CD4-positive, alpha-beta T cell treated with Interleukin-10 for 1 hour (primary cell): ENCODE measurements at regions not wholly inside any gene's neighbourhood (a gene's known extent, or its start where the extent isn't known, plus 50 kb on each side); places are given as distances from the start of the nearest gene placed in this dataset.
"Not testable (repeated sequence)": the region's sequence is repeated elsewhere in the genome, so short reads cannot be mapped to it uniquely, and the experiment has no call there.

ENCODE experiments used
- DNase-seq: peaks from one replicate; pipeline ENCODE4 v3.0.0-alpha.2; 2020

- no peak for DNase-seq
Observed at GRCh38 chr3:95832146-95832545, 982.2 kb upstream of the EPHA6 start.

GRCh38 chr3:95860628-95861027 is 953.8 kb upstream of the EPHA6 start:
- DNase-seq: not testable (repeated sequence)

GRCh38 chr3:95883801-95884200 is 930.6 kb upstream of the EPHA6 start:
- no peak for DNase-seq

- DNase-seq: no peak
Observed at GRCh38 chr3:95886616-95887015, 927.8 kb upstream of the EPHA6 start.

GRCh38 chr3:95887114-95887513 is 927.3 kb upstream of the EPHA6 start:
- no peak for DNase-seq

- DNase-seq: no peak
Observed at GRCh38 chr3:95894820-95895219, 919.6 kb upstream of the EPHA6 start.

- DNase-seq: no peak
Observed at GRCh38 chr3:95899494-95899893, 914.9 kb upstream of the EPHA6 start.

- no peak for DNase-seq
Observed at GRCh38 chr3:95899911-95900310, 914.5 kb upstream of the EPHA6 start.

- no peak for DNase-seq
Observed at GRCh38 chr3:95901948-95902347, 912.4 kb upstream of the EPHA6 start.

- DNase-seq: no peak
Observed at GRCh38 chr3:95905182-95905581, 909.2 kb upstream of the EPHA6 start.

- no peak for DNase-seq
Observed at GRCh38 chr3:95911767-95912166, 902.6 kb upstream of the EPHA6 start.

GRCh38 chr3:95923496-95924210 is 890.7 kb upstream of the EPHA6 start:
- DNase-seq: no peak

GRCh38 chr3:95926904-95927501 is 887.4 kb upstream of the EPHA6 start:
- DNase-seq: no peak

- DNase-seq: no peak
Observed at GRCh38 chr3:95934181-95934580, 880.2 kb upstream of the EPHA6 start.

GRCh38 chr3:95939235-95939809 is 875.1 kb upstream of the EPHA6 start:
- DNase-seq: no peak

GRCh38 chr3:95965704-95966336 is 848.6 kb upstream of the EPHA6 start:
- no peak for DNase-seq

GRCh38 chr3:95971573-95971972 is 842.8 kb upstream of the EPHA6 start:
- no peak for DNase-seq

- DNase-seq: no peak
Observed at GRCh38 chr3:95994338-95994737, 820.1 kb upstream of the EPHA6 start.

GRCh38 chr3:96000966-96001365 is 813.4 kb upstream of the EPHA6 start:
- no peak for DNase-seq

- DNase-seq: no peak
Observed at GRCh38 chr3:96007650-96008195, 806.7 kb upstream of the EPHA6 start.

- DNase-seq: no peak
Observed at GRCh38 chr3:96012939-96013338, 801.5 kb upstream of the EPHA6 start.

- DNase-seq: no peak
Observed at GRCh38 chr3:96017556-96017955, 796.8 kb upstream of the EPHA6 start.

GRCh38 chr3:96022676-96023075 is 791.7 kb upstream of the EPHA6 start:
- DNase-seq: no peak

- no peak for DNase-seq
Observed at GRCh38 chr3:96027718-96028117, 786.7 kb upstream of the EPHA6 start.
